Retinal pigment epithelial cell (primary cell): ENCODE measurements at regions not wholly inside any gene's neighbourhood (a gene's known extent, or its start where the extent isn't known, plus 50 kb on each side); places are given as distances from the start of the nearest gene placed in this dataset.

Source experiments
- DNase-seq: peaks from one replicate; pipeline ENCODE4 v3.0.0-alpha.2; 2010; ENCODE audit warnings: low read depth
- H3K4me3 ChIP-seq: 2 replicates; pipeline ENCODE4 v1.5.1; 2011; ENCODE audit warnings: mild to moderate bottlenecking, low read length, control low read depth, moderate library complexity
- TF ChIP-seq, protein P1 (sequence below): conservative IDR thresholded peaks from 2 replicates; pipeline ENCODE4 v1.5.1; 2011; ENCODE audit warnings: low read depth, low read length, control low read depth, inconsistent platforms

DNA sequence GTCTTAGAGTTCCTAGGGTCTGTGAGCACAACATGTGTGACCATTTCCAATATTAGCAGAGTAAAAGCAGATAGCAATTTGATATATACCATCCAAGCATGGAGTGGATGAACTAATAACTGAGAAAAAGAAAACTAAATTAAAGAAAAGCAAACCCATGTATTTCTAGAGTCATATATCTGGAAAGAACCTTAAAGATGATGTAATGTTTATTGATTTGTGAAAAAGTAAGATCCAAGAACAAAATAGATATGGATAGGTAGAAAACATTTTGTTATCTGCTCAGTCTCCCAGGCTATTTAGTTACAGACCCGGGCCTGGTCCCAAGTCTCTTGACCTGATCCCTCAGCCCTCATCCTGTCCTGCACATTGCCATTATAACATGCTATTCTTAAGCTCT is 526.8 kb downstream of the EPM2A start:
- TF ChIP-seq, protein P1, sequence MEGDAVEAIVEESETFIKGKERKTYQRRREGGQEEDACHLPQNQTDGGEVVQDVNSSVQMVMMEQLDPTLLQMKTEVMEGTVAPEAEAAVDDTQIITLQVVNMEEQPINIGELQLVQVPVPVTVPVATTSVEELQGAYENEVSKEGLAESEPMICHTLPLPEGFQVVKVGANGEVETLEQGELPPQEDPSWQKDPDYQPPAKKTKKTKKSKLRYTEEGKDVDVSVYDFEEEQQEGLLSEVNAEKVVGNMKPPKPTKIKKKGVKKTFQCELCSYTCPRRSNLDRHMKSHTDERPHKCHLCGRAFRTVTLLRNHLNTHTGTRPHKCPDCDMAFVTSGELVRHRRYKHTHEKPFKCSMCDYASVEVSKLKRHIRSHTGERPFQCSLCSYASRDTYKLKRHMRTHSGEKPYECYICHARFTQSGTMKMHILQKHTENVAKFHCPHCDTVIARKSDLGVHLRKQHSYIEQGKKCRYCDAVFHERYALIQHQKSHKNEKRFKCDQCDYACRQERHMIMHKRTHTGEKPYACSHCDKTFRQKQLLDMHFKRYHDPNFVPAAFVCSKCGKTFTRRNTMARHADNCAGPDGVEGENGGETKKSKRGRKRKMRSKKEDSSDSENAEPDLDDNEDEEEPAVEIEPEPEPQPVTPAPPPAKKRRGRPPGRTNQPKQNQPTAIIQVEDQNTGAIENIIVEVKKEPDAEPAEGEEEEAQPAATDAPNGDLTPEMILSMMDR, result no peak

DNA sequence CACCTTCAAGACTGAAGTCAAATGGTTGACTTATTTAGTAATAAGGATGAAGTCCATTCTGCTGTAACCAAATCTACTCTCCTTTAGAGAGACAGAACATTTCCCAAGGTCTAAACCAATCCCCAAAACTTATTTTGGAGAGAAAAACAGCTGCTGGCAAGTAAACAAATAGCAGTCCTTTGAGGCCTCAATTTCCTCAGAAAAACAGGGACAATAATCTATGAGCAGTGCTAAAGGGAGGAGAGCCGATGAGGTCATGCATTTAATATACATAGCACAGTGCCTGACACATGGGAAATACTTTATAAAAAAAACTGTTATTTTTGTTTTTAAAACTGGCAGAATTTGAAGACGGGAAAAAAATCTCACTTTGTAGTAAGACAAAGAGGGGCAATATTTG is 526.0 kb downstream of the EPM2A start:
- no peak overlapping the region for H3K4me3 ChIP-seq
- DNase-seq, result no peak
- TF ChIP-seq, protein P1, result no peak

More for the DNA sequence above, 526.8 kb downstream of the EPM2A start:
- DNase-seq, result no peak
- H3K4me3 ChIP-seq, result no peak overlapping the region

DNA sequence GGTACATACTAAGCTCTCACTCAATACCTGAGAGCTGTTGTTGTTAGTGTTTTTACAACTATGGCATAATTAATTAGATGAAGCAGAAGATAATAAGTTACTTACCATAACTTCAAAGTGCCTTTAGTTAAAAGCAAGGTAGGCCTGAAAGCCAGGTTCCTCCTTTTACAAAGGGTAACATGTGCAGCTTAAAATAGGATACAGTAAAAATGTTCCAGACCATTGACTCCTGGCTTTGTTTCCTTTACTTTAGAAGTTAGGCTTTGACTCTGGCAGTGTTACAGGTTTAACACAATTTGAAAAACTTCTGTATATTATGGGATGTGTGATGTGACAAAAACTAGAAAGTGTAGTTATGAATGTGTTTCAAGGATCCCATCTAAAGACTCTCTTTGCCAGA is 522.5 kb downstream of the EPM2A start:
- H3K4me3 ChIP-seq, result no peak overlapping the region
- TF ChIP-seq, protein P1, result no peak
- DNase-seq, result no peak

DNA sequence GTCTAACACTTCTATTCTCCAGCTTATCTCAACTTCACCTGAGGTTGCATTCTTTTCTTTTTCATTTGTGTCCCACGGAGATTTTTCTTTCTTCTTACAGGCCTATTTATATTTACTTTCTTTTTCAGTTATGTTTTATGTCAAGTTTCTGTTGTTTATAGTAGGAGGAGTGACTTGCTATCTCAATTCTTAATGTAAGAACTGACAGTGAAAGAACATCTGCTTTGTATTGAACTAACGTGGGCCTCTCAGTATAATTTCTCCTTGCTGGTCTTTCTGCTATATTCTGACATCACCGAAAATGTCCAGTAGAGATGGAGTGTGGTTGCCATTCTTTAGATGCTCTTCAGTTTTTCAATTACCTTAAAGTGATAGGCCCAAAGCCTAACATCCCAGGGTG is 521.7 kb downstream of the EPM2A start:
- DNase-seq, result no peak
- H3K4me3 ChIP-seq, result no peak overlapping the region
- TF ChIP-seq, protein P1, result no peak

DNA sequence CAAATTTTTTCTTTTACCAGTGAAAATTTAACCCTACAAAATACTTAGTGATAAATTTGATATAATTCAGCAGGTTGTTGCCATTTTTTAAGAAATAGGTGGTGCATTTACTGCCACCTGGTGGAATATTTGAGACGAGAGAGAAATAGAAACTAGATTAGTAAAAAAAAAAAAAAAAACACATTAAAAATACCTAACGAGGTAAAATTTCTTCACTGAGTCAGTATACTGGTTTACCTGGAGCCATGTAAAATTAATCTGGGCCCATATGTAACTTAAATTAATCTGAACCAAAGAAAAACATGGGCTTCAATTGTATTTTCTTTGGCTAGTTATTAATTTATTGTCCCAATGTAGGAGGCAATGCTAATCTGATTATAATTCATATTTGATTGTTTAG is 520.8 kb downstream of the EPM2A start:
- DNase-seq, result no peak
- TF ChIP-seq, protein P1, result peak; percentile 41
- no peak overlapping the region for H3K4me3 ChIP-seq

DNA sequence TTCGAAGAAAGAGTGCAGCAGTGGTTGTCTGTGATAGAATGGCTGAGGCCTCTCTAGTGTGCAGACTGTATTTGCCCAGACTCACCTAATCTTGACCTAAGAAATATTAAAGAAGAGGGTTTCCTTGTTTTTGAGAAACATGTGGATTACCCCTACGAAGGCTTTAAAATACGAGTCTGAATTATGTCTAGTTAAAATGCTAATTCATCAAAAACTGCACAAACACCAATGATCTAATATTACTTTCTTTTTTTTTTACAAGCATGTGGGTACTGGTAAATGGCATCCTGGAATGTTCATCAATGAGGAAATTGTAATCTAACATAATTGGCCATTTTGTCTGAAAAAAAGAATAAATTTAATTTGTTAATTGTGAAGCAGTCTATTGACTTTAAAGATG is 510.9 kb downstream of the EPM2A start:
- no peak for DNase-seq
- no peak overlapping the region for H3K4me3 ChIP-seq
- TF ChIP-seq, protein P1, result no peak

DNA sequence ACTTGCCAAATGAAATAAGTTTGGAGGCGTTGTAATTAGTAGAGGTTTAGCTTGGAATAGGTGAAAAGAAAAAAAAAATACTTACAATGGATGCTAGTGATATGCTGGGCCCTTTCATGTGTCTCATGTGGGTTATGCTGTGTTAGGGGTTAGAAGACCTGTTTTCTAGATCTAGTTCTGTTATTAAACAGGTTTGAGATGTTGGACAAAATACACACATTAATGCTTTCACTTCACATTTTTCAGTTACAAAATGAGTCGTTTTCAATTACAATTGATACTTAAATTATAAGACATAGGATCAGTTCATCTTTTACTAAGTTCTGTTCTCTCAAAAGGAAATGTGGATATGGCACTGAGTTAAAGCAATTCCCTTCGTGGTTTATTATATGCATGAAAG is 509.8 kb downstream of the EPM2A start:
- no peak for DNase-seq
- no peak overlapping the region for H3K4me3 ChIP-seq
- TF ChIP-seq, protein P1, result no peak
